NK-92 (cell line): ENCODE measurements at regions not wholly inside any gene's neighbourhood (a gene's known extent, or its start where the extent isn't known, plus 50 kb on each side); places are given as distances from the start of the nearest gene placed in this dataset.

Experiments
- DNase-seq: peaks from one replicate; lab custom pipeline; 2025; ENCODE audit not compliant: unreplicated experiment; lab: John Stamatoyannopoulos, UW

DNA sequence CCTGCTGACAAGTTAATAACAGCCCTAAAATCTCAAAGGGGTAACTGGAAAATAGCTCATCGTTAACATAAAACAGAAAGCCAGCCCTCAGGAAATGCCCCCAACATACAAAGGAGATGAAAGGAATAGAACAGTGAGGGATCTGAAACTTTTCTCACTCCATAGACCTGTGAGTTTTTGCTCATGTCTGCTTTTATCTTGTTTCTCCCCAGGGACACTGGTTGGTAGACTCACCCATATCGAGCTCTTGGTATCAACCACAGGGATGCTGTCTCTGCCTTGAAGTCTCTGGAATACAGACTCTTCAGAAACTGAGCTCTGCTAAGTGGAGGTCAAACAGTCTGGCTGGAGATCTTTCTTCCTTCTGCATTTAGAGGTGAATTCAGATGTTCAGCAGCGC, 77.4 kb upstream of the CAMK1G start:
- no peak for DNase-seq

DNA sequence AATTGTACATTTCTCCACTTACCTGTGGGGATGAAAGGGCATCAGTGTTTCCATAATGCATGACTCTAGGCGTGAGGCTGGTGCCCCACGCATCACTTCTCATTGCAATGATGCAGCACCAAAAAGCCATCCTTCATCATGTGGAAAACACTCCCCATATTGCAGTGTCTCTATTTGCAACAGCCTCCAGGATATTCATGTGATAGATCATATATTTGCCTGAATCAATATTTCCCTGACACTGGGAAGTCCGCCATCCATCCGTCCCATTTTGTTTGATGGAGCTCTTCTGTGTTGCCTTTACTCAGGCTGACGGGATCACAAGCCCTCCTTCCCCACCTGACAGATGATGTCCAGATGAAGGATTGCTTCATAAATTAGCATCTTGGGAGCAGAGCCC, 74.5 kb upstream of the CAMK1G start:
- DNase-seq, result no peak

DNA sequence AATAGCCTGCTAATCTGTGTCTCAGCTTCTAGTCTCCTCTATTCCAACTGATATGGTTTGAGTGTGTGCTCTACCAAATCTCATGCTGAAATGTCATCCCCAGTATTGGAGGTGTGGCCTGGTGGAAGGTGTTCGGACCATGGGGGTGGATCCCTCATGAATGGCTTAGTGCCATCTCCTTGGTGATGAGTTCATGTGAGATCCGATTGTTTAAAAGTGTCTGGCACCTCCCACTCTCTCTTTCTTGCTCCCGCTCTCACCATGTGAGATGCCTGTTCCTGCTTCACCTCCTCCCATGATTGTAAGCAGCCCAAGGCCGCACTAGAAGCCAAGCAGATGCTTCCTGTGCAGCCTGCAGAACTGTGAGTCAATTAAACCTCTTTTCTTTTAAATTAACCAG, 73.5 kb upstream of the CAMK1G start:
- no peak for DNase-seq

DNA sequence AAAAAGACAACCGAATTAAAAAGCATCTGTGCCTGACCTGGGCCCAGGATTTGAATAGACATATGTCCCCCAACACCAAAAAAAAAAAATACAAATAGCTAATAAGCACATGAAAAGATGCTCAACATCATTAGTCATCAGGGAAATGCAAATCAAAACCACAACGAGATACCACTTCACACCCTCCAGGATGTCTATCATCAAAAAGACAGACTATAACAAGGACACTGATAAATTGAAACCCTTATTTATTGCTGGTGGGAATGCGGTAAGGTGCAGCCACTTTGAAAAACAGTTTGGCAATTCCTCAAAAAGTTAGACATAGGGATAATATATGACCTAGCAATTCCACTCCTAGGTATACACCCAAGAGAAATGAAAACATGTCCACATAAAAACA, 72.3 kb upstream of the CAMK1G start:
- DNase-seq, result no peak

DNA sequence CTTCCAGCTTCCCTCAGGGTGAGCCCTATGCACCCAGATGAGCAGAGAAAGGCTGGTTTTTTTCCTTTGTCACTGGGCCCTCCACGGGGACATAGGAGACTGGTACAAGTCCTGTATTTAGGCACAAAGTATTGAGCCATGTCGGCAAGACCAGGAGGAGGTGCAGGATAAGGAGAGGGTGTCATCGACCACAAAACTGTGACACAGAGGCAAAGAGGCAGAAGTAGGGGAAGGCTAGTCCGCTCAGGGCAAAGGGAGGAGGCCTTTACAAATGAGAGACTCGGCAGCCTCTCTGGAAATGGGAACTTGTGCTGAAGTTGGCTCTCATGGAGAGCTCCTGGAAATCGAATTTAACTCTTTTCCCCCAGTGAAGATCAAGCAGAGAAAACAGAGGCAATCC, 70.7 kb upstream of the CAMK1G start:
- DNase-seq, result no peak

DNA sequence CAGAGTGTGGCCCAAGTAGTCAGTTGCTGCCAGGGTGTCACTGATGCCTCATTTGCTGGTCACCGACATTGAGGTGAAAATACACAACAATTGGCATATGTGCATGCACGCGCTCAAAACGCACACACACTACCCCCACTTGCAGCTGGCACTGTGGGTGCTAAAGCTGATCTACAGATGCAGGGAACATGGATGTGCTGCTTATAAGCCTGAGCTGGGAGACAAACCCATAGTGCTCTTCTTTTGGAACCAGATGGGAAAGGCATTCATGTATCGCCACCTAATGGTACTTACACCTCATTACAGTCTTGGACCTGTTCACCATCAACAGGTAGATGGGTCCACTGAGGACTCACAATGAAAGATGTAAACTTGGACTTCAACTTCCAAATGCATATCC, 70.3 kb upstream of the CAMK1G start:
- DNase-seq, result no peak

DNA sequence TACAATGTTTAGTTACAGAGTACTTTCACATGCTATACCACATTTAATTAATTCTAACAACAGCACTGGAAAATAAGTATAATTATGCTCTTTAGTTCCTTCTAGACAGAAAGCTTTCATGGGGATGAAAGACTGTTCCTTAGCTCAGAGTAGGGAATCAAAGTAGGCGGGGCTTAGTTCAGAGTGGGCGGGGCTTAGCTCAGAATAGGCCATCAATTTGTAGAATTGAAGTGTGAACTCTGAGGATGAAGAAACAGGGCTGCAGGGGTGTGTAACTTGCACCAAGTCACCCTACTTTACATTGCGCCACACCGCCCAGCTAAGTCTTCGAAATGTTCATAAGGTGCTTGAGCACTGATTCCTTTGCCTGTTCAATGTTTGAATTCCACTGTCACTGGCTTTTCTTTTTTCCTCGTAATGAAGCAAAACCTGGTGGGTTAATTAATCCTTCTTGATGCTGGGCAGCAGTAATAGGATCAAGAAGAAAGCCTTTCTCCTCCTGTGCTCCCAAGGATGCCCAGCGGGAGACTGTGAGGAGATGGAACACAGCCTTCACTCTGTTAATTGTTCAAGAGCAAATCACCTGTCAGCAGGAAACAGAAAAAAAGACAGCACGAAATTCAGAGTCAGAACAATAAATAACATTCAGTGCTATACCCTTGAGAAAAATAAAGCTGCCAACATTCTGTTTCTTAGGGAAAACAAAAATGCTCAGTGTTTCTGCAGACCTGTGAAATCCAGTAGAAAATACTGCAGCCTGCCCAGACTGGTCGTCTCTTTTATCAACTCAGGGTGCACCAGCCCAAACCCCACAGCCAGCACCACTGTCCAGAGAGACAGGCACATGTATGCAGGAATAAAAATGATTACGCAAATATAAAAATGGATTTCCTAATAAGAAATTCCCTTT, 66.5 kb upstream of the CAMK1G start:
- no peak for DNase-seq

DNA sequence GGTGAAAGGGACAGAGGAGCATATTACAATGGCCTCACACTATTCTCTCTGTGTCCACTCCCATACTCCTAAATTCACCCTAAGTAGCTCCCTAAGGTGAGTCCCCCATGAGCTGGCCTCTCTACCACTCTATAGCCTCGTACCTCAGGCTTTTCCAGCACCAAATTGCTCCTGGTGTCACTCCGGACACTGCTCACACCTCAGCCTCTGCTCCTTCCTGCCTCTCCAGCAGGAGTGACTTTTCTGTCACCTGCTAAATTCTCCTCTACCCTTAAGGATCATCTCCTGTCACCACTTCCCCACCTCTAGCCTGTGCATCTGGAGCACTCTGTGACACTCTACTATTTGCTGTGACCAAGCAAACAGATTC, 65.8 kb upstream of the CAMK1G start:
- no peak for DNase-seq

DNA sequence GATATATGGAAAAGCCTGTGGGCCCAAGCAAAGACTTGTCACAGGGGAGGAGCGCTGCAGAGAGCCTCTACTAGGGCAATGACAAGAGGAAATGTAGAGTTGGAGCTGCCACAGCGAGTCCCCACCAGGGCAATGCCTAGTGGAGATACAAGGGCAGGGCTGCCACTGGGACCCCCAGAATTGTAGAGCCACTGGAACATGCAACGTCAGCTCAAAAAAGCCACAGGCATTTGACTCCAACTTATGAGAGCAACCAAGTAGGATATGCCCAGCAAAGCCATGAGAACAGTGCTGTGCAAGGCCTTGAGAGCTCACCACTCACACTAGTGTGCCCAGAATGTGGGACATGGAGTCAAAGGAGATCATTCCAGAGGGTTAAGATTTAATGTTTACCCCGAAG, 63.7 kb upstream of the CAMK1G start:
- DNase-seq, result no peak

DNA sequence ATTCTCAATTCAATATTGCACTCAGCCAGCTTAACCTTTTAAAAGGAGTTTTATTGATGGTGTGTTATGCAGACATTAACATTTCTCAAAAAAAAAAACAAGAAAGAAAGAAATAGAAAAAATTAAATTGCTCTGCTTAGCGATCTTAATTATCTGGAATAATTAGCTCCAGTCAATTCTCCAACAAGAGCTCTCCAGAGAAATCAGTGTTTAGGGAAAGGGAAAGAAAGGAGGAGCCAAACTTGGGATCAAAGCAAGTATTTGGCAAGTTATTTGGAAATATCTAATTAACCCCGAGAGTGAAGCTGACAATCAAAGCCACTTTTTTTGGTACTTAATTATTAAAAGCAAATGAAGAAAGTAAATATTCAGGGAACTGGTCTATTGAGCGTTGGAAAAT, 60.7 kb upstream of the CAMK1G start:
- no peak for DNase-seq

DNA sequence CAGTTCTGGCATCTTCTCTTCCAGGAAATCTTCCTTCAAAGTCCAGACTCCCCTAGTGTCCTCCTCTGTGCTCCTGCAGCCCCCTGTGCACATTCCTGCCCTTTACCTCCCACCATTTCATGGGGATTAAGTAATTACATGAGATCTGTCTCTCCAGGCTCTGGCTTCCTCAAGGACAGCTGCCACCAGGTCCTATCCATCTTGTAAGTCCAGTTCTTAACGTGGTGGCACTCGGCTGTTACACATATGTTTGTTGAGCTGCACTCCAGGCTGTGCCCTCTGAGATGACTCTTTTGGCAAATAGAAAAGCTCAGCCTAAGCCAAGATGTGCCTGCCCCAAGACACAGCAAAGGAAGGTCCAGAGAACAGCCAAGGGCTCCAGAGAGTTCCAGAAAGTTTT, 57.4 kb upstream of the CAMK1G start:
- DNase-seq, result no peak

DNA sequence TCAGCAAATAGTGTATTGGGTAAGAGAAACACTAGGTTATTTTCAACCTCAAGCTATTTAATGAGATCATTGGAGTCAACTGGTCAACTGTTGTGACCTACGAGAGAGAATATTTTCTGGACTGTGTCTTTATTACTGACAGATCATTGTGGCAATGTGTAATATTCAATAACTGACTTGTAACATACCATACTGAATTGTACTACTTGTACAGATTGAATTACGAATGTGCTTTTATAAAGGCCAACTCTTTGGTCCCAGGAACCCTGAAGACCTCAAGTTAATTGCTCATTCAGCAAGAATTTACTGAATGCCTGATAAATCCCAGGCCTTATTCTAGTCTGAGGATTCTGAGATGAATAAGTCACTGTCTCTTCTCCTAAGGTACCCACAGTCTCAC, 56.1 kb upstream of the CAMK1G start:
- DNase-seq, result no peak

DNA sequence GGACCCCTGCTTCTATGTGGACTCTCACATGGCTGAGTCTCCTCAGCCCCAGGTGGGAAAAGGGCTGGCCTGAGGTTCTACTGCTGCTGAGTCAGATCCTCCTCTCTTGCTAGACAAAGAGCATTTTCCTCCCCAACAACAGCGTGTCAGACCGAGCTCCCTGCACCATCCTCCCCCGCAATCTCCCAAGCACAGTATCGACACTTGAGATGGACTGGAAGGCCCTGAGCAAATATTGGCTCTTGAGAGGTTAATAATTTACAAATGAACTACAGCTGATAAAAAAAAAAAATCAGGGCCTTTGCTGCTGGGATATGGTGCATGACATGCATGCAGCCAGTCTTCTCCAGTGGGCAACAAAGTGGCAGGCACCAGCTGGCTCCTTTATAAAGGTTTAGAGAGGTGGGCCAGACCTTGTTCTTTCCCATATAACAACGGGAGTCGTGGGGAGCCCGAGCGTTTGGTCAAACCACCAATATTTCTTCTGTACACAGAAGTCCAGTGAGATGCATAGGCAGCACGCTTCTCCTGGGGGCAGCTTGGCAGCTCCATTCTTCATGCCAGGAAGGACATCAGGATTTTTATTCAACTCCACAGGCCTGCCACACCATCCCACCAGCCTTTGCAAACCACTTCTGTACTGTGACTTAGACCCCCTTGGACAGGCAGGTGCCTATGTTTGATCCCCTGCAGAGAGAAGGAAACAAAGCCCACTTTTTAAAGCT, 55.4 kb upstream of the CAMK1G start:
- DNase-seq, result no peak

DNA sequence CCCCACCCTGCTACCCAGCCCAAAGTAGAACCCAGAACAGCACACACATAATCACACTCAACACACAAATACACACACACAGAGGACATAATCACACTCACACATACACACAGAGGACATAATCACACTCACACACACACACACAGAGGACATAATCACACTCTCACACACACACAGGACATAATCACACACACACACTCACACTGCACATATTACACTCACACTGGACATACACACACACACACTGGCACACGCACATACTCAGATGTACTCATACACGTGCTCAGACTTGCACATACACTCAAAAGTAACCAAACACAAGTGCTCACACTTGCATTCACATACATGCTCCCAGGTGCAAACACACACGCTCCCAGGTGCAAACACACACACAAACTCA, 54.3 kb upstream of the CAMK1G start:
- DNase-seq, result no peak

DNA sequence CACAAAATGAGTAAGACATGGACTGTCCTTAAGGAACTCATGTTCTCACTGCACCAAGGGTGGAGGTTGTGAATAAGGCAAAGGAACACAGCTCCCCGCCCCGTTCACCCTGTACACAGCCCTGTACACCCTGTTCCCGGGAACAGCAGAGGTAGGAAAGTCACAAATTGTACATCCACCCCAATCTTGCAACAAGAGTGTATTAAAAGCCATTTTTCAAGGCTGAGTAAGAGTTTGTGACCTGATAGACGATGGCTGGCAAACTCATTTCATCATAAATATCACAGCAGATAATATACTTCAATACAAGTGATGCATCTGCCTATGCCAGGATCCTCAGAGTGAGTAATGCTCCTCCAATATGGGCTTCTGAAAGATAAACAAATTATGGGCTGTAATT, 52.5 kb upstream of the CAMK1G start:
- DNase-seq, result no peak

DNA sequence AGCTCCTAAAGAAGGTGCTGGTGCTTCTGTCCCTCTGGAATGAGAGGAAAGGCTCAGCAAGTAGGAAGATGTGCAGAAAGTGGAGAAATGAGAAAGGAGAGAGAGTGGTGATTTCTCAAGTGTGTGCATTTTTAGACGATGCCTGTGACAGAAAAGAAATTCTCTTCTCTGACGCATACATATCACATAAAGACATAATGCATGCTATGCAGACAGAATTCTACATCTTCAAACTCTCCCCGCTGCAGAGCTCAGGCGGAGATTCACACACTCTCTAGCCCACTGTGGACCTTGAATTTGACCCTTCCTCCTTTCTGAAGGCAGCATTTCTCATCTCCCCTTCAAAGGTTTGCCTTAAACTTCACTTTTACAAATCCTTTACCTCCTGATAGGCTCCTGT, 52.0 kb upstream of the CAMK1G start:
- no peak for DNase-seq
